ELF-1 (cell line): ENCODE measurements at regions not wholly inside any gene's neighbourhood (a gene's known extent, or its start where the extent isn't known, plus 50 kb on each side); places are given as distances from the start of the nearest gene placed in this dataset.
"Not testable (repeated sequence)": the region's sequence is repeated elsewhere in the genome, so short reads cannot be mapped to it uniquely, and the experiment has no call there.

Experiments
- DNase-seq: peaks from one replicate; pipeline ENCODE4 v3.0.0-alpha.2; 2016; ENCODE audit warnings: low read depth, low spot score

DNA sequence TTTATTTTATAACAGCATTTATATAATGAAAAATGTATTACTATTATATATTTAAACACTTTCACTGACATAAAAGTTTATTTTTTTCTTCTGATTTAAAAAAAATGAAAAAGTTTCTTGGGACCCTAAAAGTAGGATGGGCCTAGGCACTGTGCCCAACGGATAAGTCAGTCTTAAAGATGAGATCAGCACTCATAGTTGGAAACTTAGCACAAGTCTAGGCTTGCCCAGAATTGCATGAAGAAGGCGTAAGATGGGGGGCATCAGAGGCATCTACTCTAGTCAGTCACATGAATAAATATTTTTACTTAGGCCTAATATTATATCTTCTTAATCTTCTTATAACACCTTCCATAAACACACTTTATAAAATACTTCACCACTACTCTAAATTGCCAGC lies 306.7 kb upstream of the GRID2 start:
- DNase-seq, result no peak

DNA sequence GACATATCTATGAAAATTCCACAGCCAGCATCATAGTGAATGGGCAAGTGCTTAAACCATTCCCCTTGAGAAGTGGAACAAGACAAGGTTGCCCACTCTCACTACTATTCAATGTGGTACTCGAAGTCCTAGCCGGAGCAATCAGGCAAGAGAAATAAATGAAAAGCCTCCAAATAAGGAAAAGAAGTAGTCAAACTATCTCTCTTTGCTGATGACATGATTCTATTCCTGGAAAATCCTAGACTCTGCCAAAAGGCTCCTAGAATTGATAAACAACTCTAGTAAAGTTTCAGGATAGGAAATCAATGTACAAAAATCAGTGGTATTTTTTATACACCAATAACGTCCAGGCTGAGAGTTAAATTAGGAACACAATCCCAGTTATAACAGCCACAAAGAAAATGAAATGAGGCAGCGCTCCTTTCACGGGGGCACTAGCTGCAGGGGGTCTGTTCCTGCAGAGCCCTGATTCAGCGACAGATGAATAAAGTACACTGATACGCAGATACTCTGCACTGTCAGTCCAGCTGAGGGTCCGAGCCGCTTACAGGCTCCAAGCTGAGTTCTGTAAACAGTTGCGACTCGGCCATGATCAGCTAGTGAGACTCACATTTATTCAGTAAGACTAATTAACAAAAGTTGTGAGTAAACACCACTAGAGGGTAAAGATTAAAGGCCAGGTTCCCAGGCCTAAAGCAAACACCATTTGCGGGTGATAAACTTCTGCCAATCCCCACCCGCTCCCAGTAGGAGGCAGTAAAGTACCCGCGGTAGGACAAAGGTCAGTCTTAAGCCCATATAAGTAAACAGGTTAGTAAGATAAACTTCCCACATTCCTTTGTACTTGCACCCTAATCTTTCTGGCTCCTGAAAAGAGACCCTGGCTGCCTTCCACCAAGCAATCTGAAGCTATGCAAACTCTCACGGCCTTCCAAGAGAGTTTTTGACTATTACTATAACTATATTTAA lies 290.6 kb upstream of the GRID2 start:
- peak; percentile 49 for DNase-seq

DNA sequence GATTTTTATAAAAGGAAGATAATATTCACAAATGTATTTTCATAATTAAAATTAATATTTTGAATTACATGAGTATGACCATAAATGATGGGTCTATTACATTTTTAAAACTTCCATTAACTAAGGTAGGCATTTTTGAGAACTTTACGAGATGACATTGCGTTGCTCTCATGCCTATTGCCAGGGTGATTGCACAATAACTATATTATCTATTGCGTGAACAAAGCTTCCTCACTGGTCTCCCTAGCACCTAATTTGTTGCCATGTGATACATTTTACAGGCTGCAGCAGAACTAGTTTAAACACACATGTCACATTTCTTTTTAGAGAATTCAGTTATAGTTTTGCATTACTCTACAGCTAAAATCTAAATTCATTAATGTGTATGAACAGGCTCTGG lies 289.7 kb upstream of the GRID2 start:
- no peak for DNase-seq

DNA sequence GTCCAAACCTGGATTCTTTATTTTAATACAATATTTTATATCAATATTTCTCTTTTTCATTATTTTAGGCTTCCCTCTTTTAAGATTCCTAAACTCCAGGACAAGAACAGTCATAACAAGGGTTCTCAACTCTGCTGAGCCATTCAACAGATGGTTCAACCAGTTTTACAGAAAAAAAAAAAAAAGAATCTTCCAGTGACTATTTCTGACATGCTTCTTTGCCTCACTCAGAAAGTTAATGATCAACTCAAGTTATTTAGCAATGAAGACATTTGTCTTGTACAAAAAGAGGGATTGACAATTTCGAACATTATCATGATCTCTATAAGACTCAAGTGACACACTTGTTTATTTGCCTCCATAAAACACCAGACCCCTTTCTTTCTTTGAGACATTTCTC lies 282.6 kb upstream of the GRID2 start:
- DNase-seq, result no peak

DNA sequence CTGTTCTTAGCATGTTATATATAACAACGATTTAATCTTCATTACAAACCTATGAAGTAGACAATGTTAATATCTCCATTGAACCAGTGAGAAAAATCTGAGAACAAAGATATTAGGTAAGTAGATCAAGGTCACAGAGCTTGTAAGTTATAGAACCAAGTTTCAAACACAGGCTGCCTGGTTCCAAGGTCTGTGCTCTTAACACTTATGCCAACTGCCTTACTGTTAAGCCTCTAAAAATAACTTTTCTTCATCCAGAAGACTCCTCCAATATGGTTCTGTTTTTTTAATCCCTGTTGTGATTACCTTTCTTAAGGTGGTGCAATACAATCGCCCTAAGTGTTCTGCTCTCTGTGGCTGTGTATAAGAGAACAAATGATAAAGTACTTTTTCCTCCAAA lies 282.0 kb upstream of the GRID2 start:
- DNase-seq, result no peak

GRCh38 chr4:92028830-92029229 lies 274.9 kb upstream of the GRID2 start:
- not testable (repeated sequence) for DNase-seq

- DNase-seq, result no peak
Observed at GRCh38 chr4:92031825-92032224, 271.9 kb upstream of the GRID2 start.

DNA sequence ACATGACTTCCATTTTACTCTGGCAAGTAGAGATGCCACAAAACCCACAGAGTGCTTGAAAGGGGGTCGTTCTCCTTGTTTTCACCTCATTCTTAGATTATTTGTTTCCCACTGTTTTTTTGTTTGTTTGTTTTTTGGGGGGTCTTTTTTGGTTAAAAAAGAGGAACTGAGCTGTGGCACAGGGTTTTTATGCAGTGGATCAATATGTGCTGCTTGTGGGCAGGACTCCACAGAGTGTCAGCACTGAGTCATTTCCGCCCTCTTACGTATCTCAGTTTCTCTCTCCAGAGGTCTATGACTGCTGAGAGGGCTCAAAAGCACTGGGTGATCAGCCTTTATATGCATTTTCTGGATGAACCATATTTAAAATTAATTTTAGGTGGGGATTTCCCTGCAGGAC lies 268.1 kb upstream of the GRID2 start:
- no peak for DNase-seq

DNA sequence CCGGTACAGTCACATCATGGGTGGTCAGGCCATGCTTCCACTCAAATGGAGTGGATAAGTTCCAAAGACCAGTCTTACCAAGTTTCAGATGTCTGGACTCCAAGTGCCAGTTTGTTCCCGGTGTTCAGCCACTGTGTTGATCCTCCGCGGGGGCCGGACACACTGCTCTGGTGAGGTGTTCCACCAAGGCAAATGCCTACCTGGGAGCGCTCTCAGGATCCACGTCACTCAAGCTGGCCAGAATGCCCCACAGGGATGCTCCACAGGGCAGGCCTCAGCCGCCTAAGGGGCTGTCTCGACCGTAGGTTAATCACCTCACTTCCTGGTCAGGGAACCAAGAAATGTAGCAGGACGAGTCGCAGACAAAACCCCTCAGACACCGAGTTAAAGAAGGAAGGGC lies 258.0 kb upstream of the GRID2 start:
- no peak for DNase-seq

GRCh38 chr4:92047209-92047875 lies 256.4 kb upstream of the GRID2 start:
- DNase-seq, result no peak

- no peak for DNase-seq
Observed at GRCh38 chr4:92050875-92051274, 252.9 kb upstream of the GRID2 start.

GRCh38 chr4:92059615-92060014 lies 244.2 kb upstream of the GRID2 start:
- DNase-seq, result no peak

- peak; percentile 18 for DNase-seq
Observed at GRCh38 chr4:92060333-92060732, 243.4 kb upstream of the GRID2 start.

DNA sequence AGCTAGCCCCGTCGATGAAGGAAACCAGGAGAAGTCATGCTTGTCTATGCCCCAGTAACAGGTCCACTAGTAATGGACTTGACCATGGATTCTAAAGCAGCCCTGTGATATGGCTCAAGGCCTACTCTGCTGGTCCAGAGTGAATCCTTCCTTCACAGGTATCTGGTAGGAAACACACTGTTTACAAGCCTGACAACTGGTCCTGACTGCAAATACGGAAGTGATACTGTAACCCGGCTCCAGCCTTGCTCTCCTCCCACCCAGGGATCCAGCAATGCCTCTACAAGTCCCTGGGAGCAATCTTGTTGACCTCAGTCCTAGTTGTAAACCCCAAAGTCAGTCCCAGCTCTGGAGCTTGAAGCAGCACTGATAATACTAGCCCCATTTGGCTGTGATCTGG lies 239.2 kb upstream of the GRID2 start:
- DNase-seq, result no peak

GRCh38 chr4:92066485-92066884 lies 237.3 kb upstream of the GRID2 start:
- no peak for DNase-seq

DNA sequence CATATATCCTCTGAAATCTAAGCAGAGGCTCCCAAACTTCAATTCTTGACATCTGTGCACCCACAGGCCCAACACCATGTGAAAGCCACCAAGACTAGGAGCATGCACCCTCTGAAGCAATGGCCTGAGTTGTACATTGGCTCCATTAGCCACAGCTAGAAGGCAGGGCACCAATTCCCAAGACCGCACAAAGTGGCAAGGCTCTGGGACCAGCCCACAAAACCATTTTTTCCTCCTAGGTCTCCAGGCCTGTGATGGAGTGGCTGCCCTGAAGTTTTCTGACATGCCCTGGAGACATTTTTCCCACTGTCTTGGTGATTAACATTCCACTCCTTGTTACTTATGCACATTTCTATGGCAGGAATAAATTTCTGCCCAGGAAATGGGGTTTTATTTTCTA lies 232.2 kb upstream of the GRID2 start:
- no peak for DNase-seq

GRCh38 chr4:92074839-92075238 lies 228.9 kb upstream of the GRID2 start:
- no peak for DNase-seq

DNA sequence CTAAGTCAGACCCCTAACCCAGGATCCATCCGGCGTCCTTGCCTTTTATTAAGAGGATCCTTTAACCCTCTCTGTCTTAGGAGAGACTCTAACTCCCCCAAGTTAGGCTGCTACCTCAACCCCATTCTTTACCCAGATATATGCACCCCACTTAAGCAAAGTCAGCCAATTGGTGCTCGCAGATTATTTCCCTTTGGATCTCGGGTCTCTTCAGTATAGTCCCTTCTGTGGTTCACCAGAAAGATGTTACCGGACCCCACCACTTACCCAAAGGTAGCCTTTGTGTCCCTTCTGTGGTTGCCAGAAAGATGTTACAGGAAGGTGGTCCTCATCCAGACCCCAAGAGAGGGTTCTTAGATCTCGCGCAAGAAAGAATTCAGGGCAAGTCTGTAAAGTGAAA lies 212.9 kb upstream of the GRID2 start:
- no peak for DNase-seq

DNA sequence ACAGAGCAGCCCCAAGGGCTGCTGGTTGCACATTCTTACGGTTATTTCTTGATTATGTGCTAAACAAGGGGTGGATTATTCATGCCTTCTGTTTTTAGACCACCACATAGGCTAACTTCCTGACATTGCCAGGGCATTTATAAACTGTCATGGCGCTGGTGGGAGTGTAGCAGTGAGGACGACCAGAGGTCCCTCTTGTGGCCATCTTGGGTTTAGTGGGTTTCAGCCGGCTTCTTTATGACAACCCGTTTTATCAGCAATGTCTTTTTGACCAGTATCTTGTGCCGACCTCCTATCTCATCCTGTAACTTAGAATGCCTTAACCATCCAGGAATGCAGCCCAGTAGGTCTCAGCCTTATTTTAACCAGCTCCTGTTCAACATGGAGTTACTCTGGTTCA lies 212.4 kb upstream of the GRID2 start:
- peak; percentile 60 for DNase-seq

GRCh38 chr4:92099861-92100260 lies 203.9 kb upstream of the GRID2 start:
- DNase-seq, result no peak

GRCh38 chr4:92100975-92101374 lies 202.8 kb upstream of the GRID2 start:
- no peak for DNase-seq

GRCh38 chr4:92101737-92102172 lies 202.0 kb upstream of the GRID2 start:
- no peak for DNase-seq

GRCh38 chr4:92104506-92104905 lies 199.3 kb upstream of the GRID2 start:
- DNase-seq, result no peak
